ENCODE measurements at regions not wholly inside any gene's neighbourhood (a gene's known extent, or its start where the extent isn't known, plus 50 kb on each side); places are given as distances from the start of the nearest gene placed in this dataset.

DNA sequence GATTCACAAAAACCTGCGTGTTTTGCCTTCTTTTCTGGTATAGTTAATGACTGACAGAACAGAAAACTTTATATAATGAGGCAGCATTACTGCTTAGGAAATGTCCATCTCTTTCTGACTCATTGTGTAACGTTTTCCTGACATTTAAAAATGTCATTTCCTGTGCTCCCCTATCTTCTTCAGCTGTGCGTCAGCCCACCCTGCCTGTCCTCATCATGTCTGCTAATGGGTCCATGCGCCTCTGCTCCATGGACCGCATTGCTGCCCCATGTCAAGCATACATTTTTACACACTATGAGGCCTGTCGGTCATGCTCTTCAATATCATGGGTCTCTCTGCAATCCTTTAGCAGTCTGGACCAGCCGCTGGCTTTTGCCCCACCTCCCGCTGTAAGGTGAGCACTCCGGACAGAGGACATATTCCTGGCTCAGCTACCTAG, 234.3 kb downstream of the CDCA7 start:
- no peak for DNase-seq (ENCODE audit: low spot score)

DNA sequence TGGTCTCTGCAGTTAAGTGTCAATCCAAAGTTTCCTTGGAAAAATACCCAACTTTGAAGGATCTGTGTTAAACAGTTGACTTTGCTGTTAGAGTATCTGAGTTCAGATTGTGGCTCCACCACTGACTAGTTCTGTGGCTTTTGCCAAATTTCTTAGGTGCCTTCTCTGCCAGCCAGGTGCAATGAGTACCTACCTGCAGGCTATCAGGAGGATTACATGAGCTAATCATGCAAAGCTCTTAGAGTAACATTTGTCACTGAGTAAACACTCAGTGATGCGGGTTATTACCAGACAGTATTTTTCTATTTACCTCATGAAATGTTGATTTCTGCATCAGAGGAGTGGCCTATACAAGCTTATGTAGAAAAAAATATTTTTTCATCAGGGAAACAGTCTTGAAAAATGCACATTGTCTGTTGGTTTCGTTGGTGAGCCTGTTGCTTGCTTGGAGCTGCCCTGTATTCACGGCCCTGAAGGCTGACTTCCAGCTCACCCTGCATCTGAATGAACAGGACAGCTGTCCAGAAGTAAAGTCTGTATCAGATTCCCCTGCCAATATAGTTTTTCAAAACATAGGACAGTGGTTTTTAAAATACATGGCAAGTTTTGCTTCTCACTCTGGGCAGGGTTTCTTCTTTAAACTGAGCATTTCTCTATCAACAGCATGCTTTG, 235.1 kb downstream of the CDCA7 start:
- no peak for DNase-seq (ENCODE audit: low spot score)

DNA sequence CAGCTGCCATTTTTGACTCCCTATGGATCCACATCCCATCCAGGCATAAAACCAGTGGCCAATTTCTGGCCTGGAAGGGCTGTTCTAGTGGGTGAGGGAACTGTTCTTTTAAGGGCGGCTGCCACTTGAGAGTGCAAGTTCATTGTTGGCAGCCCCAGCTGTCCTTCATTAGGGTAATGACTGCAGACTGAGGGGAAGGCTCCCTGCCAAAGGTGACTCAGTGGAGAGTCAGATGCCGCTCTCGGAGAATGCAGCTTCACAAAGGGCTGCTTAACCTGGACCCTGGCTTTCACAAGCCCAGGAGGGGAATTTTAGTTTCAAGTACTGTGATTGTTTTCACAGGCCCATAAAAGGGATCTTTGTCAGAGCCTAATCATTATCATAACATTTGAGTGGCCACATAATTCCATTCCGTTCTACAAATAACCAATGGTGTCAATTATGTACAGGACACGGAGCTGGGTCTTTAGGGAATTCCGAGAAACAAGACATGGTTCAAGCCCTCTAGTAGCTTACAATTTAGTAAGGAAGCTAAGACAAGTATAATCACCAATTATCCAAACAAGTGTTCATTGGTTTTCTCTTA, 235.7 kb downstream of the CDCA7 start:
- DNase-seq (ENCODE audit: low spot score), result no peak

DNA sequence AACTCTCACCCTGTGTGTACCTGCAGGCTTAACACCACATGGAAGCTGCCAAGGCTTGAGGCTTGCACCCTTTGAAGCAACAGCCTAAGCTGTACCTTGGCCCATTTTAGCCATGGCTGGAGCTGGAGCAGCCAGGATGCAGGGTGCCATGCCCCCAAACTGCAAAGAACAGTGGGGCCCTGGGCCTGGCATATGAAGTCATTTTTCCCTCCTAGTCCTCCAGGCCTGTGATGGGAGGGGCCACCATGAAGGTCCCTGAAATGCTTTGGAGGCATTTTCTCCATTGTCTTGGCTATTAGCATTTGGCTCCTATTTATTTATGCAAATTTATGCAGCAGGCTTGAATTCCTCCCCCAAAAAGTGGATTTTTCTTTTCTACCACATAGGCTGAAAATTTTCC, 238.4 kb downstream of the CDCA7 start:
- no peak for DNase-seq (ENCODE audit: low spot score)

DNA sequence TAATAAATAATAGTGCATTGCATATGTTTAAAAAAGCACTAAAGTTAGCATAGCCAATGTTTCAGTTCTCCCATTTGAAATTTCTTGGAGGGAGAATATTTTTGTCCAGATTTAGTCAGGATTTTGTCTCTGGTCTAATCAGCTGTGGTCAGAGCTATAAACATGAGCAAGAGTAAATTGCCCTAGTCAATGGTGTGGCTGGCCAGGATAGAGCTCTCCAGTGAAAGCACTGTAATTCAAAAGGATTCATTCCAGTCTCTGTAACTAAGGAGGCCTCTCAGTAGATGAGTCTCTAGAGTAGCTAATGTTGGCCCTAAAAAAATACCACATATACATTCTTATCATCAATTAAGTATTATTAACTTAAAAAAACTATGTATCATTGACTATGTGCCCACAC, 241.6 kb downstream of the CDCA7 start:
- DNase-seq (ENCODE audit: low spot score), result no peak

DNA sequence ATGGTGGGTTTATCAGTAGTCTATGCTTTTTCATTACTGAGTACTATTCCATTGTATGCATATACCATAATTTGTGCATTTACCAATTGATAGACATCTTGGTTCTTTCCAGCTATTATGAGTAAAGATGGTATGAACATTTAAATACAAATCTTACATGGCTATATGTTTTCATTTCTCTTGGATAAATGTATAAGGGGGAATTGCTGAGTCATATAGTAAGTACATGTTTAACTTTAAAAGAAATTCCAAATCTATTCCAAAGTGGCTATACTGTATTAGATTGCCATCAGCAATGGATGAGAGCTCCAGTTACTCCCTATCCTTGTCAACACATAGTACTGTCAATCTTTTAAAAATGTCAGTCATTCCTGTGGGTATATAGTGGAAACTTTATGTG, 243.9 kb downstream of the CDCA7 start:
- DNase-seq (ENCODE audit: low spot score), result no peak

DNA sequence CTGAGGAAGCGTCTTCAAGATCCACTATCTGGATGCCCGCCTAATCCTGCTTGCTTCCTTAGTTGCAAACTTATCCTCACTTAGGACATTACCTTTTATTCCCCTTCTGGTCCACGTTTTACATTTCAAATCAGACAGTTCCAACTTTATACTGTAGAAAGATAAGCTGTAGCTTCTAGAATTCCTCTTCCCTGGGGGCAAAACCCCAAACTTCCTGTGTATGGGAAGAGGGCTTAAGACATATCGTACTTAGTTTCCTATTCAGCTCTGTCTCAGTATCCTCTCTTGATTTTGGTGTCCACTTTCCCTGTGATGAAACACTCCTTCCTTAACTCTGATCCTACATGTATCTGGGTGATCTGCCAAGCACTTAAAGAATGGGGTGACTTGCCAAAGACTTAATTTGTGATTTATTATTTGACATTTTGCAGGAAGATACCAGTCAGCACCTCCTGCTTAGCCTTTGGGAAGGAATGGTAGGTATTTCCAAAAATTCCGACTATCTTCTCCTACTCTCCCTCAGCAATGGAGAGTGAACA, 245.2 kb downstream of the CDCA7 start:
- DNase-seq (ENCODE audit: low spot score), result no peak

DNA sequence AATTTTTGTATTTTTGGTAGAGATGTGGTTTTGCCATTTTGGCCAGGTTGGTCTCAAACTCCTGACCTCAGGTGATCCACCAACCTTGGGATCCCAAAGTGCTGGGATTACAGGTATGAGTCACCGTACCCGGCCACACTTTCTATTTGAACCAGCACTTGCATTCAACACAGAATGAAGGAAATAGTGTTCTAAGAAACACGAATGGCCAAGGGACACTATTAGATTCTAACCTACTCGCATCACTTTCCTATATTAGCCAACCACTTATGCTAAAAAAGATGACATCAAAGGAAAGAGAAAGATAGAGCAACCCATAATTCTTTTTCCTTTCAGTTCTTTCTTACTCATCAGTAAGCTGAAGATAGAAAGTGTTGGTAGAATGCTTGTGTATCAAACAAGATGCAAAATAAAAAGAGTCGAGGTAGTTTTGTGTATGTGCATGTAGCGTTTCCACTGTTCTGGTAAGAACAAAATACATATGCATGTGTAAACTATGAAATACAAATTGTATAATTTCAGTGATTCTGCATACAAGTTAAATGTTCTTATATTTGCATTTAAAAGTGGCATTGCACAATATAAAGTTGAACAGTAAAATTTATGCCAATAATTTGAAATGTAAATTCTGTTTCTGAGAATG, 247.6 kb downstream of the CDCA7 start:
- DNase-seq (ENCODE audit: low spot score), result no peak

DNA sequence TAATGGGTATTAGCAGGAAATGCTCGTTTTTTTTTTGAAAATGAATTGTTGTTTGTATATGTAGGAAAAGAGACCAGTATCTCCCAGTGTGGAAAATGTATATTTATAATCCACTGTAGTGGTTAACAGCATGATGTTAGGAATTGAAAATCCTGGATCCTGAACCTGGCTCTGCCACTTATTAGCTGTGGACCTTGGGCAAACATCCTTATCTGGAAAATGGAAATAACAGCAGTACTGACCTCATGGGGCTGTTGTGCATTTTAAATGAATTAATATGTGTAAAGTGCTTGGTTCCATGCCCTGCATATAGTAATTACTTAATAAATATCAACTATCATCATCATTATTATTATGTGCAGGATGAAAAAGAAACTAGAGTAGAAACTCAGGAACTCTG, 251.3 kb downstream of the CDCA7 start:
- no peak for DNase-seq (ENCODE audit: low spot score)

DNA sequence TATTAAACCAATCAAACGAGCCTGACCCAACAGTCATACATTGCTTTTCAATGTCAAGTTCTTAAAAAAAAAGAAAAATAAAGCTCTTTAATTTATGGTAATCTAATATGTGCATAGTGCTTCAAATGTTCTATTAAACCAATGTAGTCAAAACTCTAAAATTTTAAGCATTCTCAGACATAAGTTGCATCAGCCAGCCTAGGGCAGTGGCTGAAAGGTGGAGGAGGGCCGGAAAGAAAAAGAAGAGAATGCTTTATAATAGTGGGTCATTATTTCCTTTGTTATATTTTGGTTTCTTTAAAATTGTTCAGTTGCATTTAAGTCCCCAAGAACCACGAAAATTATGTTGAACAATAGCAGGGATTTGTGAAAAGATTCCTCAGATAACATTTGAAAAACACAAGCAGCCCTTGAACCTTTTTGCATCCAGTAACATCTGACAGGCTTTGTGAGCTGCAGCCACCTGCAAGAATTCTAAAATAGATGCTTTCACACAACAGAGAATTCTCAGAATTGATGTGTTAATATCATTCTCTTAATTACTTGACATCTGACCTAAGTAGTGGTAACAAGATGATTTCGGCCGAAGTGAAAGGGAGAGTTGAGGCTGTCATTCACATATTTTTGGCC, 252.1 kb downstream of the CDCA7 start:
- no peak for DNase-seq (ENCODE audit: low spot score)

DNA sequence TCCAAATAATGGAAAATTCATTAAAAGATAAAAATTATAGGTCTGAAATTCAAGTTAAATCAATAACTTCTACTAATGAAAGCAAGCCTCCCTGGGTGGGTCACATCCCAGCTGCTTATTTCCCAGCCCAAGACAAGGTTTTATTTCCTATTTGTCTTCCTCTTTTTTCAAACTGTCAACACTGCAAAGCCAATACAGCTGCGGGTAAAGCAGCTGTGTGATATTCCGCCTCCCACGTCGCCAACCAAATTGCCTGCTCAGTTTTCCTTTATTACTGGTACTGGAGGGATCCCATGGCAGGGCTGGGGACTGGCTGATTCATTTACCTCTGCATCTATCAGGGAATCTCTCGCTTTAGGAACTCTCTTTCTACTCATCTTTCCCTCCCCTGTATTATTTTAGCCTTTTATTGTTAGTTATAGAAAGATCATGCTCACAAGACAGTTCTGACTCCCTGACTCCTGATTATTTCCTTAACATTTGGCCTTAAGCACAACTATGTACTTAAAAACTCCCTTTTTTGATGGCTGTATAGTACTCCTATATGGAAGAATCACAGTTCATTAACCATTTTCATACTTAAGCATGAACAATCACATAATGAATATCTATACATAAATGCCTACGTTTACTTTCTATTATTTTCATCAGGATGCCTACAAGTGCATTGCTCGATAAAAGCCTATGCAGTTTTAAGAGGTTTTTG, 253.1 kb downstream of the CDCA7 start:
- DNase-seq (ENCODE audit: low spot score), result no peak

DNA sequence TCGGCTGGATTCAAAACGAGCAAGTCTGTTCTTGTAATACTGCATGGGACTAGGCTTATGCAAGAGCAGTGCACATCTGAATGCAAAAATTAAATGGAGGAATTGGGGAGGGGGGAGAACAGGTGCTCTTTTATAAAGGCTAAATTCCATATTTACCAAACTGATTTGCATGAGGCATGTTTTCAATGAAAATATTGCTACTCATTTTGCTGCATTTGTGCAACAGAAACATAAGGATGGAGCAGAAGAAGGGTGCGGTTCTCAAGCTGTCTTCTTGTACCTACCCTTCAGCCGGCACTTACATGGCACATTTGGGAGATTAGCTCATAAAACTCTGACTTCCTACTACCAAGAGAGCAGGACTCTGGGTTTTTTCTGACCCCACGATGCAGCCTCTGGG, 256.4 kb downstream of the CDCA7 start:
- no peak for DNase-seq (ENCODE audit: low spot score)

DNA sequence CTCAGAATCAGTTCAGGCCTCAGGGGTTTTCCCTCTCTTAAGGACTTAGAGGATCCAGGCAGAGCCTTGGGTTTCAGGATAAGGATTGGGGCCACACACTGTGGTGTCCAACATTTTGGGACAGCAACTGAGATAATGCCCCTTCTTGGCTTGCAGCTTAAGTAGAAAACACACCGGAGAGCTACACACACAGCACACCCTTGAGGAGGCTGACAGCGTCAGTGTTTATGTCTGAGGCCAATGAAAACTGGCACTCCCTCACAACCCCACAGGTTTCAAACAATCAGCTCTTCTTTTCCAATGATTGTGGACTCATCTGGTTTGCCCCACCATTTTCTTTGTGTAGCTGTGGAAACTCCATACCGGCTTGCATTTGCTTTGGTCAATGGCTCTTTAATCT, 257.7 kb downstream of the CDCA7 start:
- DNase-seq (ENCODE audit: low spot score), result no peak

DNA sequence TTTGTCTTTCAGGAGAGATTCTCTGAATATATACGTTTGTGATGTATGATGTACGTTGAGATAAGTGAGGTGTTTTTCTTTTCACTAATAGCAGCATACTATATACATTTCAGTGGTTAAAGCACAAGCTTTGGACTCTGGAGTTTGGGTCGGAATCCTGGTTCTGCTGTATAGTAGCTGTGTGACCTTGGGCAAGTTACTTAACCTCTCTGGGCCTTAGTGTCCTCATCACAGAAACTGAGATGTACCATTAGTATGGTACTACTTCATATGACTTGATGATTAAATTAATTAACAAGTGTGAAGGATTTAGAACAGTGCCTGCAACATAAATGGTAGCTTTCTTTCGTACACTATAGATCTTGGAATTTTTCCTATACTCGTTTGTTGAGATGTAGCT, 258.7 kb downstream of the CDCA7 start:
- DNase-seq (ENCODE audit: low spot score), result no peak

DNA sequence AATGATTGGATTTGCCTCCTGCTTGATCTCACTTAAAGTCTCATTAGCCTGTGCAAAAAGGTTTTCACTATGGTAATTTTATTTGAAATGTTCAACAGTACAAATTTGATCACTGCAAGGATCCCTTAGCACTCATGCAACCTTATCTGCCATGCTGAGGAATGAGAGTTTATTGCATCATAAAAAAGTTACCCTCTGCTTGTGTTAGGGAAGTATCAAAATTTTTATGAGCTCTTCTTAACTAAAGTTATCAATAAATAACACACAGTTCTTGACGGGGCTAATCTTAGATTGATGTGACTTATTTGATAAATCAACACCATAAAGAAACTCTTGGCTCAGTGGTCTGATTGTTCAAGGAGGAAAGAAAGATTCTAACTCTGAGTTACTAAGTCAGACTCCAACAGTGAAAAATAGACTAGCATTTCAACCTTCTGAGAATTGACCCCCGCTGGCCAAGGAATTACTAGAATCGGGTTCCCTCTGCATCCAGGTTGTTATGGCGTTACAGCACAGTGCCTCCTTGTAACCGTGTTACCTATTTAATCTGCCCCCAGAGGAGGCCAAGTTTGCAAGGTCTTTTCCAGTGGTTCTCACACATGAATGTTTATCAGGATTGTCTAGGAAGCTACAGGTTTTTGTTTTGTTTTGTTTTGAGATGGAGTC, 259.7 kb downstream of the CDCA7 start:
- DNase-seq (ENCODE audit: low spot score), result no peak

DNA sequence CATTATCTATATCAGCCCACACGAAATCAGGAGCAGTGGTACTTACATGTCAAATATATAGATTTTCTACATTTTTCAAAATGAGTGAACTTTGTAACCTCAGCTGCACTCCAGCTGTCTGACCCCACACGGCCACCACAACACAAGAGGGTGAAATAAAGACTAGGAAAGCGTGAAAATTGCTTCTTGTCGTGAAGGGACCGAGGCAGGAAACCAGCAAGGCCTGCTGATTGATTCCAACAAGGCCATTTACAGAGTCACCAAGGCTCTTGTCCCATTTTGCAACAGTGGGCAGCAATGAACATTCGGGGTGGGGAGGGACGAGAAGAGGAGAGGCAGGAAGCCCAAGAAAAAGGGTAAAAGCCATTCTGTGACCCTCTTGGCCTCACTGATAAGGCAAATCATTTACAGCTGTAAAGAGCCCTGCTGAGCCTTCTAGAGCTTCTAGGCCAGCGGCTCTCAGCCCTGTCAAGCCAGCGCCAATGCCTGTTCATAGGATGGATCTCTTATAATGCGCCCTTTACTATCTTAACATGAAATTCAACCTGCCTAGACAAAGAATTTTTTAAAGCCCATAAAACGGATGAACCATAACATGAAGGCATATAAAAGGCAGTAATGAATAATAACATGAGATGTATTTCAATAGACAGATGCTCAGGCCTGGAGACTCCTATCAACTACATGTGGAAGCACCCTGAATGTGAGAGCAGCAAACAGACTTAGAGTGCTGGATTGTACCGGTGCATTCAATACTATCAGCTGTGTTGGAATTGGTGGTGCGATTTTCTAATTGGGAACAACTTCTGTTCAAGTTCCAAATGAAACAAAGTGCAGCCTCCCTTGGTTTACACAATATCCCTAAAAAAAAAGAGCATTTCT, 269.0 kb downstream of the CDCA7 start:
- no peak for DNase-seq (ENCODE audit: low spot score)

DNA sequence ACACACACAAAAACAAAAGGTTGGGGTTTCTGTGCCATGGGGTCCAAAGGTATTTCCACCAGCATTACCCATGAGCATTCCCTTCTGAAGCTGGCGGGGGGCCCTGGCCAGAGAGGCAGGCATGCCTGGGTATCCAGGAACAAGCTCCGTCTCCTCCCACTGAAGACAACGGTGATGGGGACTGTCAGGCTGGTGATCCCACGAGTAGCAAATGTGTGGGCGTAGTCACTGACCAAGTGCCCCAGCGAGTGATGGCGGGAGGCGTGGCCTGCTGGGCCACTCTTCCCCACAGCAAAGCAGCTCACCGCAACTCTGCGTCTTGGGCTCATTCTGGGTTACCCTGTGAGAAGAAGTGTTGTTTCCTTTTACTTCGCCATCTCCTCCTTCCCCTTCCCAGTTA, 270.6 kb downstream of the CDCA7 start:
- no peak for DNase-seq (ENCODE audit: low spot score)

DNA sequence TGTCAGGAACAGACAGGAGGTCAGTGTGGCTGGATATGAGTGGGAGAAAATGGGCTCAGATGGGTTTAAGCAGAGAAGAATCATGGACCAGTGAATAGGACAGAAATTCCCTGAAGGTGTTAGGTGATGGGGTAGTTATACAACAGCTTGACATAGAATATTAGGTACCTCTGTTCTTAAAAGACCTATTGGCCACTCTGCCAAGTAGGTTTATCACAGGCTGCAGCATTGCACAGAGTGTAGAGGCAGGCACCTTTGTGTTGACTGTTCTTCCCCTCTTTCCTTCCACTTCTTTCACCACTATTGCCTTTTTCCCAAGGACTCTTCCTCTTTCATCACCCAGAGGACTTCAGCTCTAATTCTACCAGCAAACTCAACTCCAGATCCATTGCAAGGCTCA, 274.4 kb downstream of the CDCA7 start:
- no peak for DNase-seq (ENCODE audit: low spot score)

DNA sequence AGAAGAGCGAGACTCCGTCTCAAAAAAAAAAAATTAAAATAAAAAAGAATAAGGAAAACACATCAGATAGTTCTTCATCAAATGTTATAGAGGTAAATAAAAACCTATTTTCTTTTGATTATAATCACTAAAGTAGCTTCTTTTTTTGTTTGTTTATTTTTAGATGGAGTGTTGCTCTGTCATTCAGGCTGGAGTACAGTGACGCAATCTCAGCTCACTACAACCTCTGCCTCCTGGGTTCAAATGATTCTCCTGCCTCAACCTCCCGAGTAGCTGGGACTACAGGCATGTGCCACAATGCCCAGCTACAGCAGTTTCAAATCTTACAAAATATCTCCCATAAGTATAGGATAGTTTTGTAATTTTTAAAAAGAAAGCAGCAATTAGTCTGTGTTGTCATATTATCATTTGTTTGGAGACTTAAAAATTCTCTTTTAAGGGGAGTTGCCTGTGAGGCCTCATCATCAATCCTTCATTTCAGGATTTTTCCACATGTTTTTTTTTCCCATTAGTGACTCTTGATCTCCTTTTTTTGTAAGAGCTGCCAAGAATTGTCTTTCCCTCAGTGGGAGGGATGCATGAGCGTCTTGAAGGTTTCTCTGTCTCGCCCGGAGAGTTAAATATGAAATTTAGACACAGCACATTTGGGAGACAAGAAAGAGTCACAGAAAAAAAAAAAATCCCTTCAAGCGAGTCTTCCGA, 275.9 kb downstream of the CDCA7 start:
- DNase-seq (ENCODE audit: low spot score), result no peak

DNA sequence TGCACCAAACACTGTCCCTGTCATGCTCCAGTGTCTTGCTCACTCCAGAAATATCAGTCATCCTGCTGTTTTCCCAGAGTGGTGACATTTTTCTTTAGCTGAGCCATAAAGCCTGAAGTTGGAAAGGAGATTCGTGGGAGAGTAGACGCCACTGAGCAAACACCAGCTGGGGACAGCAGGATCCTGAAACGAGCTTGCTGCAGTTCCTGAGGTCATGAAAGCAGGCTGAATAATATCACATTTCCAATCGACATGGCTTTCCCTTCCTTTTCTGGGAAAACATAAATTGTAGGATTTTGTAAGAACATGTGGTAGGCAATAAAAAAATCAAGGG, 276.4 kb downstream of the CDCA7 start:
- DNase-seq (ENCODE audit: low spot score), result no peak
